ENCODE measurements at regions not wholly inside any gene's neighbourhood (a gene's known extent, or its start where the extent isn't known, plus 50 kb on each side); places are given as distances from the start of the nearest gene placed in this dataset.

DNA sequence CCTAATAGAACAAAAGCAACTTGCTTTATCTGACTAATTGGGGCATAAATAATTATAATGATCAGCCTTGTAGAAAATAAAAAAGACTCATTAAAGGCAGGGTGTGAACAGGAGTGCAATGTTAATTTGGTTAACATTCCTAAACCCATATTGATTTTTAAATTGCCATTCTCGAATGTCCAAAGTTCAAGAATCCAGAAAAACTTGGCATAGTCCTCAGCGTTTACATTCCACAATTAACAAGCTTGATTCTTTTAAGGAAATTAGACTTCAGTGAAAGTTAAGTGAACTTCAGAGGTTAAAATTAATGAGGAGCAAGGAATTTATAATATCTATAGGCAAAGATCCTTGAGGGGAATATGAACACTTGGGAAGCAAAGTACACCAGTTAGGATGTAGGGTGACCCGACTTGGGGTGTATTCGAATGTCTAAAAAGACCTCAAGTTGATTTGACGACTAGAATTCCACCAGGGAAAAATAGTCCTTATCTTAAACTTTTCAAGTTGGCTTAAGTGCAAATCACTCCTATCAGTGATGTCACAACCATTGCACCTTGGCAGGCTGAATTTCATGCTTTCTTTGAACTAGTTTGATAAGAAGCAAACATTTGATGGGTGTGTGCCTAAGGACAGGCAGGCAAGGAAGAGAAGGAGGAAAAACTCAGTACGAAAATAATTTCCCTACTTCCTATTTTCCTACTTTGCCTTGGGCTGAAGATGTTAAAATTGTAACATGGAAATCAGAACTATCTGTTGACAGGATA, 830.4 kb upstream of the COBL start:
- DNase-seq = no peak

DNA sequence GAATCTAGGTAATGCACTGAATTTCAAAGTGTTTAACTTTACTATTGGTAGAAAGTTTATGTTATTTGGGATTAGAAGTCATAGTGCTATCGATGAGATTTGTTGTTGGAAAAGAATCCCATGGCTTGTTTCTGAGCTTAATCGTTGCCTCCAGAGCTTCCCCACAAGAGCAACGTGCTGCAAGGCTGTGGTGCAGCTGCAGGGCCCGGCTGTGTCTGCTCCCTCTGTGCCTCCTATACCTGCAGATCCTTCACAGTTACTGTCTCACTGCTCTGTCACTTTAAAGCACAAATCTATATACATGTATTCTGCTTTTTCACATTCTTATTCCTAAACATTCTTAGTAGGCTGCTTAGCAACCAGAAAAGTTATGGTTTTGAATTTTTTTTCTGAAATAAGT, 826.6 kb upstream of the COBL start:
- DNase-seq = no peak

- no peak for DNase-seq
These were observed 824.2 kb upstream of the COBL start for GRCh38 chr7:52140851-52141250.

DNA sequence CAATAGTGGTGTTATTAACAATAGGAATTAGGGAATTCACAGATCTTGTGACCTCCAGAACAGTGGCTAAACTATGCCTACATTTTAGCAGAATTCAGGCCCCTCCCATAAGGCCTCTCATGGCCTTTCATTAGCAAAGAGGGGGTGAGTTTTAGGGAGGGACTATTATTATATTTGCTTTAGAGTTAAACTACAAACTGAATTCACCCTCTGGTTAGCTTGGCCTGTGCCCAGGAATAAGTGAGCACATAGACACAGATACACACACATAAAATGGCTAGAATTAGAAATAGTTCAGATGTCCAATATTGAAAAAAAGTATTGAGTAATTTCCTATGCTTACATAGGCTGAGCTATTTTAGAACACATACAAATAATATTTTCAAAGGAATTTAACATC, 818.8 kb upstream of the COBL start:
- no peak for DNase-seq

GRCh38 chr7:52129278-52129677, 812.7 kb upstream of the COBL start:
- no peak for DNase-seq

- DNase-seq = no peak
These were observed 804.3 kb upstream of the COBL start for GRCh38 chr7:52120912-52121311.

- DNase-seq = no peak
These were observed 802.9 kb upstream of the COBL start for GRCh38 chr7:52119537-52119936.

- no peak for DNase-seq
These were observed 797.9 kb upstream of the COBL start for GRCh38 chr7:52114509-52114908.

GRCh38 chr7:52114056-52114455, 797.4 kb upstream of the COBL start:
- no peak for DNase-seq

GRCh38 chr7:52107355-52107754, 790.7 kb upstream of the COBL start:
- DNase-seq = no peak

GRCh38 chr7:52095861-52096260, 779.3 kb upstream of the COBL start:
- DNase-seq = no peak

DNA sequence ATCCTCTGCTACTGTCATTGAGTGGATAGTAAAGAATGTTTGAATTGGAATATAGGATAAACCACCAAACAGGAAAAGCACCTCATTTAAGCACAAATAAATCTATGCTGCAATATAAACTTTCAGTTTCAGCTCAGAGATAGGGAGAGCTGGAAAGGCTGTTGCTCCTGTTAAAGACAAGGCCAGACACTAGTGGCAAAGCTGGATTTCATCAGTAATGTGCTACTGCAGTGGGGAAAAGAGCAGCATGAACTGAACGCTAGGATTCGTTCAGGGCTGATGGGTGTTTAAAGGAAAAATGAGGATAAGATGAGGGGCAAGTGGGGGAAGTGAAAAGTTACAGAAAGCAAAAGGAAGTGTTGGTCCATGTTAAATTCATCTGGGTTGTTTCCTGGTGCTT, 775.4 kb upstream of the COBL start:
- no peak for DNase-seq

DNA sequence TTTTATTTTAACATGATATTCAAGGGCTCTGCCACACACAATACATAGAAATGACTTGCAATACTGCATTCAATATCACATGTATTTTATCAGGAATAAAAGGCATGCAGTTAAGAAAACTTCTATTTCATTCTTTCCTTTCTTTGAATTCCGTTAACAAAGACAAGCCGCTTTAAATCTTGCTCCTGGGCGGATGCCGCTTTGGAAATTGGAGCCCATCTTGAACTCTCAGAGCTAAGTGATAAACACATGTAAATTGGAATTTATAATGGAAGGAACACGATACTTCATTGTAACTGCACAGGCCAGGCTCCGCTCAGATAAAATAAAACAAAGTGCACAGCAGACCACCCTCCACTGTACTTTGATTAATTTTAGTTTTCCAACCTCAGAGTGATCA, 774.5 kb upstream of the COBL start:
- no peak for DNase-seq

DNA sequence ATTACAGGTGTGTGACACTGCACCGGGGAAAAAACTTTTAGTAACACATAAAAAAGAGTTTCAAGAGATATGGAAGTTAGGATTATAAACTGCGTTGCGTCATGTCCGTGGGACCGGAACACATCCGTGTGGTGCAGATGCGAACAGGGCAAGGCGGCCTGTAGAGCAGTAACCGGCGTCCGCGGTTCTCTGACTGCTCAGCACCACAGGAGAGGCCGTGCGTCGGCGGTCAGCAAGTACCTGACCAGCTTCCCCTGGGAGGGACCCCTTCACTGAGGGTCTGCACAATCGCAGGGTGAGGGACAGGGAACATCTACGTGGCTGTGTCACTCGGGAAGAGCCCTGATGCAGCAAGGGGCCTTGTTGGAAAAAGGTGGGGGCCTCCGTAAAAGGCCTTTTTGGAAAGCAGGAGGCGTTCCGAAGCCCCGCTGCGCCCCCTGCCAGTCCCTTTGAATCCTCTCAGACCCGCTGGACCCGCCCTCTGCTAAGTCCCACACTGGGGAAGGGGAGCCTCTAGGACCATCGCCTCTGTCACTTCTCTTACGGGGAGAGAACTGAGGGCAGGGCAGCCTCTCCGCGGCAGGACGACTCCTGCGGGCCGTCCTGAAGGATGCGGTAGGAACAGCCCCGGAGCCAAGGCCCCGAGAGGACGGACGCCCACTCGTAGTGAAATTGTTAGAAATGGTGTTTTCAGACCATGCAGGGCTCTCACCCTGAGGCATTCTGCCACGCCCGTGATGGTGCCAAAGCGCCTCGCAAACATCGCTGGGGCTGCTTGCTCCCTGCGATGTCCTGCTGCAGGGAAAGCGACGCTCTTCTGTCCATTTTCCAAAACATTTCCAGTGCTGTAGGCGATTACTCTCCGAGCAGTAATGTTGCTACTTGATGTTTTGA, 771.6 kb upstream of the COBL start:
- peak; percentile 42 for DNase-seq

DNA sequence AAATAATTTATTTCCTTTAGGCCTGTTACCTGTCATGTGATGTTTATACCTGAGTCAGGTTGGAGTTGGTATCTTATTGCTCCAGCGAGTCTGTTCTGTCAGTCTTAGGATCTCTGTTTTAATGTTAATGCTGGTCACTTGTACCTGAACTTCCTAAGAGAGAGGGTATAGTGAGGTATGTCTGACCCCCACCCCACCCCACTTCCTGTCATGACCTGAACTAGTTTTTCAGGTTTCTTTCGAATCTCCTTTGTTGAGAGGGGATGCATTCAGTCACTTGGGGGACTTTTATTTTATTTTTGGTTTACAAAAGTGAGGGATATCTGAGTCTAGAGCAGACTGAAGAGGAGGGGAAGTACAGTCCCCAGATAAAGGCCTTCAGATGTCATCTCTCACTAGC, 769.0 kb upstream of the COBL start:
- DNase-seq = no peak

- DNase-seq = no peak
These were observed 763.9 kb upstream of the COBL start for GRCh38 chr7:52080493-52080892.

- DNase-seq = no peak
These were observed 763.1 kb upstream of the COBL start for GRCh38 chr7:52079726-52080125.

DNA sequence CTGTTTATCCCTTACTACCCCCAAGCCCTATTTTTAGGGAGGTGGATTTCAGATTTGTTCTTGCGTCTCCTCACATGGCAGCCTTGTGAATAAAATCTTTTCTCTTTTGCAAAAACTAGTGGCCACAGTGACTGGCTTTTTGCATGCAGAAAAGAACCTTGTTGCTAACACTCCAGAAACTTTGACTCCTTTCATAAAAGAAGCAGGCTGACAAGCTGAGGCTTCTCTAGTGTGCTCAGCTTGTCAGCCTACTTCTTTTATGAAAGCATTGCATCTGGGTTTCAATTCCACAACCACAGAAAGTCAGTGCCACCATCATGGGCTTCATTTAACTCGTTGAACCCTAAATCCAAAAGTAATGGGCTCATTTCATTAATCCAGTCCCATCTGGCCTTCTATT, 761.0 kb upstream of the COBL start:
- no peak for DNase-seq

- DNase-seq = no peak
These were observed 758.3 kb upstream of the COBL start for GRCh38 chr7:52074912-52075311.

GRCh38 chr7:52074071-52074470, 757.5 kb upstream of the COBL start:
- DNase-seq = no peak

- no peak for DNase-seq
These were observed 755.1 kb upstream of the COBL start for GRCh38 chr7:52071744-52072143.

DNA sequence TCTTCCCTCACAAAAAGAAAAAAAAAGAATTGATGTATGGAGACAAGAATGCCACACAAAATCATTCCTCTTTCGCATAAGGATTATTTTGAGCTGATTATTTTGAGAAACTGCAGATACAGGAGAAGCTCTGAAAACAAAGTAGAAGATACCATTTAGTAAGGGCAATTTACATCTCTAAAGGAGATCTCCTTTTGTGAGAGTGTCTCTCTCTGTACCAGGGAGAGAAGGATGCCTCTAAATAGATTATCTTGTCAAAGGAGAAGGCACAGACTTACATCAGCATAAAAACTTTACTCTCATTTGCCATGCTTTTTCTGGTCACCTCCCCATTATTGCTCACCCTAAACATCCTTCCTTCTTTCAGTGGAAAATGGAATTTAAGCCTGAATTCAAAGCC, 747.9 kb upstream of the COBL start:
- no peak for DNase-seq

GRCh38 chr7:52061666-52062065, 745.1 kb upstream of the COBL start:
- DNase-seq = no peak
